ENCODE measurements at regions not wholly inside any gene's neighbourhood (a gene's known extent, or its start where the extent isn't known, plus 50 kb on each side); places are given as distances from the start of the nearest gene placed in this dataset.

GRCh38 chr18:64219517-64219916 lies 70.6 kb upstream of the LINC00305 start:
- no peaks in the 10 kb centered on the region for H3K79me2 ChIP-seq (ENCODE audit: insufficient read depth)
- no peak for DNase-seq
- no peak overlapping the region for H3K4me2 ChIP-seq (ENCODE audit: unreplicated experiment)
- no peak overlapping the region for H2AFZ ChIP-seq
- H3K27me3 ChIP-seq (replicated peaks; ENCODE audit: insufficient read depth): no peaks in the 10 kb centered on the region
- H3K4me1 ChIP-seq (ENCODE audit: insufficient read depth): no peaks in the 10 kb centered on the region
- H3K36me3 ChIP-seq (ENCODE audit: low read depth): no peaks in the 10 kb centered on the region
- no peak overlapping the region for H3K4me3 ChIP-seq
- no peaks in the 10 kb centered on the region for H3K9me2 ChIP-seq (ENCODE audit: insufficient read depth)
- H3F3A ChIP-seq (ENCODE audit: insufficient read depth): no peaks in the 10 kb centered on the region
- WGBS, 2 experiments (ENCODE audit: low coverage in 1 of 2, low lambda C conversion rate in 2 of 2, missing lambda C conversion rate in 2 of 2): 10% methylated on average over 4 of the region's 4 CpGs
- TF ChIP-seq EZH2 (IDR thresholded peaks at IDR 0.05; ENCODE audit: insufficient read depth, poor library complexity, severe bottlenecking) (no peak), EZH2phosphoT487 (IDR thresholded peaks at IDR 0.05; ENCODE audit: insufficient read depth, low read depth) (no peak)
- H3K9me3 ChIP-seq (ENCODE audit: low read depth): no peaks in the 10 kb centered on the region
- no peak overlapping the region for H3K9ac ChIP-seq
- H4K20me1 ChIP-seq (ENCODE audit: insufficient read depth): no peaks in the 10 kb centered on the region
- H3K27ac ChIP-seq: no peak overlapping the region
- in situ Hi-C loops (cut with MboI): no loop called here

DNA sequence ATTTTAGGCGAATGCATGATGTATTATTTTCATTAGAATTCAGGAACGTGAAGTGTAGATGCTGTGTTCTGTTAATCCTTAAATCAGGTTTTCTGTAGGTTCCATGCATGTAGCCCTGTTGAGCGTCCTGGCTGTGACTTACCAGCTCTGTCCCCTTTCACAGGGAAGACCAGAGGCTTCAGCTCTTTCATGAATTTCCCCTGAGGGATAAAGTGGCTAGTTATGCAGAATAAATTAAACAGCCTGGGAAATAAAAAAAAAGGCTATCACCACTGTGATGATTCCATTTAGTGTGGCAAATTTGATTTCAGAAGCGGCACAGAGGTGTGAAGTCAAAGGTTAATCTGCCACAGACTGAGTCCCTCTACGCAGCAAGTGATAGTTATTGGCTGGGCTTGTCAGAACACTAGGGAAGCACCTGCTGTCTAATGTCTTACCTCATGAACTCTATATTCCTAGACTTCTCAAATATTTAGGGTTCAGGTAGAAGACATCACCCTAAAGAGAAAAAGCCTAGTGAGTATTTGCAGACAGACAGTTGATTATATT lies 61.6 kb upstream of the LINC00305 start:
- in situ Hi-C loops (cut with MboI): no loop called here
- H4K20me1 ChIP-seq (ENCODE audit: insufficient read depth): no peaks in the 10 kb centered on the region
- H3K36me3 ChIP-seq (ENCODE audit: low read depth): no peaks in the 10 kb centered on the region
- H2AFZ ChIP-seq: no peak overlapping the region
- no peaks in the 10 kb centered on the region for H3K9me3 ChIP-seq (ENCODE audit: low read depth)
- 17 to 22% methylated on average over 5 of the region's 5 CpGs for WGBS, 2 experiments (ENCODE audit: low coverage in 1 of 2, low lambda C conversion rate in 2 of 2, missing lambda C conversion rate in 2 of 2)
- H3K27me3 ChIP-seq (replicated peaks; ENCODE audit: insufficient read depth): no peaks in the 10 kb centered on the region
- no peak overlapping the region for H3K4me2 ChIP-seq (ENCODE audit: unreplicated experiment)
- H3K27ac ChIP-seq: no peak overlapping the region
- H3K9ac ChIP-seq: no peak overlapping the region
- H3F3A ChIP-seq (ENCODE audit: insufficient read depth): no peaks in the 10 kb centered on the region
- no peaks in the 10 kb centered on the region for H3K9me2 ChIP-seq (ENCODE audit: insufficient read depth)
- H3K79me2 ChIP-seq (ENCODE audit: insufficient read depth): no peaks in the 10 kb centered on the region
- no peak for DNase-seq
- TF ChIP-seq EZH2 (IDR thresholded peaks at IDR 0.05; ENCODE audit: insufficient read depth, poor library complexity, severe bottlenecking) (no peak), EZH2phosphoT487 (IDR thresholded peaks at IDR 0.05; ENCODE audit: insufficient read depth, low read depth) (no peak)
- no peaks in the 10 kb centered on the region for H3K4me1 ChIP-seq (ENCODE audit: insufficient read depth)
- no peak overlapping the region for H3K4me3 ChIP-seq

GRCh38 chr18:64208516-64208915 lies 59.6 kb upstream of the LINC00305 start:
- TF ChIP-seq EZH2 (IDR thresholded peaks at IDR 0.05; ENCODE audit: insufficient read depth, poor library complexity, severe bottlenecking) (no peak), EZH2phosphoT487 (IDR thresholded peaks at IDR 0.05; ENCODE audit: insufficient read depth, low read depth) (no peak)
- H2AFZ ChIP-seq: no peak overlapping the region
- WGBS, 2 experiments (ENCODE audit: low coverage in 1 of 2, low lambda C conversion rate in 2 of 2, missing lambda C conversion rate in 2 of 2): 55% methylated on average over 8 of the region's 8 CpGs
- no peak overlapping the region for H3K27ac ChIP-seq
- no peaks in the 10 kb centered on the region for H3K27me3 ChIP-seq (replicated peaks; ENCODE audit: insufficient read depth)
- no peak overlapping the region for H3K9ac ChIP-seq
- no peak overlapping the region for H3K4me2 ChIP-seq (ENCODE audit: unreplicated experiment)
- no peaks in the 10 kb centered on the region for H3F3A ChIP-seq (ENCODE audit: insufficient read depth)
- H3K4me3 ChIP-seq: no peak overlapping the region
- DNase-seq: no peak
- no peaks in the 10 kb centered on the region for H4K20me1 ChIP-seq (ENCODE audit: insufficient read depth)
- in situ Hi-C loops (cut with MboI): no loop called here
- no peaks in the 10 kb centered on the region for H3K9me2 ChIP-seq (ENCODE audit: insufficient read depth)
- no peaks in the 10 kb centered on the region for H3K79me2 ChIP-seq (ENCODE audit: insufficient read depth)
- H3K9me3 ChIP-seq (ENCODE audit: low read depth): no peaks in the 10 kb centered on the region
- H3K36me3 ChIP-seq (ENCODE audit: low read depth): no peaks in the 10 kb centered on the region
- H3K4me1 ChIP-seq (ENCODE audit: insufficient read depth): no peaks in the 10 kb centered on the region

DNA sequence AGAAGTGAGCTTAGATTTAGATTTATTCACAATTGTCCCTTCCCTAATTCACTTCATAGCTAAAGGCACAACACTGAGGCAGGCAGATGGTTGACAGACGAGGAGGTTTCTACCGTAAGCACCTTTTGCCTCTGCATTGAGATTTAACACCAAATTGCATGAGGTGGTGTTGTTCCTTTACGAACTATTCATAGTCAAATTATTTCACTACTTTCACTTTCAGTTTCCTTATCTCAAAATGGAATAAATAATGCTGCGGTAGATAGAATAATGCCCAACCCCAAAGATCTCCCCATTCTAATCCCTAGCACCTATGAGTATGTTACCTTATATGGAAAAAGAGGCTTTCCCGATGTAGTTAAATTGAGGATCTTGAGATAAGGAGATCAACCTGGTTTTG lies 58.9 kb upstream of the LINC00305 start:
- Histone ChIP-seq H3K4me2 (ENCODE audit: unreplicated experiment) (no peak overlapping the region), H3K4me1 (ENCODE audit: insufficient read depth) (no peaks in the 10 kb centered on the region), H4K20me1 (ENCODE audit: insufficient read depth) (no peaks in the 10 kb centered on the region), H3K4me3 (peak overlapping the region; percentile 32; the same call in 1 of the 2 replicates), H3K9ac (no peak overlapping the region), H2AFZ (peak overlapping the region; percentile 45; the same call in 1 of the 2 replicates), H3F3A (ENCODE audit: insufficient read depth) (no peaks in the 10 kb centered on the region), H3K27me3 (replicated peaks; ENCODE audit: insufficient read depth) (no peaks in the 10 kb centered on the region), H3K79me2 (ENCODE audit: insufficient read depth) (no peaks in the 10 kb centered on the region), H3K27ac (no peak overlapping the region), H3K9me3 (ENCODE audit: low read depth) (no peaks in the 10 kb centered on the region), H3K9me2 (ENCODE audit: insufficient read depth) (no peaks in the 10 kb centered on the region), H3K36me3 (ENCODE audit: low read depth) (no peaks in the 10 kb centered on the region)
- TF ChIP-seq EZH2phosphoT487 (IDR thresholded peaks at IDR 0.05; ENCODE audit: insufficient read depth, low read depth): no peak
- no peak for TF ChIP-seq EZH2 (IDR thresholded peaks at IDR 0.05; ENCODE audit: insufficient read depth, poor library complexity, severe bottlenecking)
- 37 to 42% methylated on average over 5 of the region's 5 CpGs for WGBS, 2 experiments (ENCODE audit: low coverage in 1 of 2, low lambda C conversion rate in 2 of 2, missing lambda C conversion rate in 2 of 2)
- DNase-seq: no peak
- in situ Hi-C loops (cut with MboI): no loop called here

- H3K27me3 ChIP-seq (replicated peaks; ENCODE audit: insufficient read depth): no peaks in the 10 kb centered on the region
- no peaks in the 10 kb centered on the region for H4K20me1 ChIP-seq (ENCODE audit: insufficient read depth)
- no peak overlapping the region for H3K9ac ChIP-seq
- no peaks in the 10 kb centered on the region for H3F3A ChIP-seq (ENCODE audit: insufficient read depth)
- no peak for TF ChIP-seq EZH2phosphoT487 (IDR thresholded peaks at IDR 0.05; ENCODE audit: insufficient read depth, low read depth)
- no peak for TF ChIP-seq EZH2 (IDR thresholded peaks at IDR 0.05; ENCODE audit: insufficient read depth, poor library complexity, severe bottlenecking)
- H3K4me1 ChIP-seq (ENCODE audit: insufficient read depth): no peaks in the 10 kb centered on the region
- H2AFZ ChIP-seq: no peak overlapping the region
- H3K4me2 ChIP-seq (ENCODE audit: unreplicated experiment): no peak overlapping the region
- WGBS, 2 experiments (ENCODE audit: low coverage in 1 of 2, low lambda C conversion rate in 2 of 2, missing lambda C conversion rate in 2 of 2): 12 to 14% methylated on average over 3 of the region's 3 CpGs
- no peaks in the 10 kb centered on the region for H3K9me2 ChIP-seq (ENCODE audit: insufficient read depth)
- H3K4me3 ChIP-seq: no peak overlapping the region
- H3K36me3 ChIP-seq (ENCODE audit: low read depth): no peaks in the 10 kb centered on the region
- no peak for DNase-seq
- in situ Hi-C loops (cut with MboI): no loop called here
- H3K27ac ChIP-seq: no peak overlapping the region
- no peaks in the 10 kb centered on the region for H3K79me2 ChIP-seq (ENCODE audit: insufficient read depth)
- H3K9me3 ChIP-seq (ENCODE audit: low read depth): no peaks in the 10 kb centered on the region
Observed at GRCh38 chr18:64203295-64203694, 54.4 kb upstream of the LINC00305 start.

Measured in GM23248 (cell line).